ENCODE measurements at regions not wholly inside any gene's neighbourhood (a gene's known extent, or its start where the extent isn't known, plus 50 kb on each side); places are given as distances from the start of the nearest gene placed in this dataset.

- TF ChIP-seq TARDBP (IDR thresholded peaks at IDR 0.05) (no peak), HDGF (IDR thresholded peaks at IDR 0.05; ENCODE audit: borderline replicate concordance) (no peak), ZNF384 (IDR thresholded peaks at IDR 0.05) (no peak), SP1 (IDR thresholded peaks at IDR 0.05) (no peak), PKNOX1 (IDR thresholded peaks at IDR 0.05) (no peak), FOXK2 (IDR thresholded peaks at IDR 0.05) (no peak), ARNT (IDR thresholded peaks at IDR 0.05) (no peak), ELF4 (IDR thresholded peaks at IDR 0.05) (no peak), SUZ12 (IDR thresholded peaks at IDR 0.05) (no peak), FOXA1 (IDR thresholded peaks at IDR 0.05) (no peak), BHLHE40 (IDR thresholded peaks at IDR 0.05; ENCODE audit: borderline replicate concordance) (no peak), FOXM1 (IDR thresholded peaks at IDR 0.05; ENCODE audit: borderline replicate concordance) (no peak), CTBP1 (IDR thresholded peaks at IDR 0.05; ENCODE audit: borderline replicate concordance) (no peak), NFRKB (IDR thresholded peaks at IDR 0.05) (no peak)
Observed at GRCh38 chr10:23525406-23525805, 86.5 kb downstream of the OTUD1 start.

Measured in HEK293T (cell line).